A673 (cell line): ENCODE measurements at regions not wholly inside any gene's neighbourhood (a gene's known extent, or its start where the extent isn't known, plus 50 kb on each side); places are given as distances from the start of the nearest gene placed in this dataset.

ENCODE experiments used
- BruUV-seq: library from RNA; stranded (reverse); fragments of 400-500 nt; replicated peaks from 2 replicates; lab custom pipeline; 2021; lab: Mats Ljungman, UMichigan
- CTCF ChIA-PET: fragments of 300-600 bp; sonication (Branson Sonifier 250); formaldehyde crosslinking; loops from one replicate; lab custom pipeline; 2022; ENCODE audit warnings: antibody characterized with exemption; lab: Charles Lee
- POLR2A ChIA-PET: fragments of 300-600 bp; sonication (Branson Sonifier 250); formaldehyde crosslinking; loops from one replicate; lab custom pipeline; 2022; ENCODE audit warnings: antibody characterized with exemption; ENCODE audit not compliant: low non-redundant PET; lab: Charles Lee
- DNase-seq: peaks from one replicate; pipeline ENCODE4 v3.0.0-alpha.2; 2015; ENCODE audit warnings: low spot score
- H3K27ac ChIP-seq: fragments of 200-600 bp; sonication (generic); 2 replicates; pipeline ENCODE4 v1.5.1; 2016; ENCODE audit warnings: mixed run types, low read depth, mild to moderate bottlenecking, mixed read lengths, antibody characterized with exemption, low read length; ENCODE audit not compliant: poor library complexity, severe bottlenecking
- H3K27me3 ChIP-seq: fragments of 200-600 bp; sonication (generic); replicated peaks from 2 replicates; pipeline ENCODE4 v1.6.1; 2017; ENCODE audit warnings: mixed run types, low read depth, mild to moderate bottlenecking, mixed read lengths, antibody characterized with exemption, low read length; ENCODE audit not compliant: insufficient read depth, poor library complexity
- H3K36me3 ChIP-seq: fragments of 200-600 bp; sonication (generic); 2 replicates; pipeline ENCODE4 v1.6.1; 2016; ENCODE audit warnings: mixed run types, mild to moderate bottlenecking, mixed read lengths, antibody characterized with exemption, low read length; ENCODE audit not compliant: insufficient read depth, poor library complexity, severe bottlenecking
- H3K4me1 ChIP-seq: fragments of 200-600 bp; sonication (generic); 2 replicates; pipeline ENCODE4 v1.6.1; 2017; ENCODE audit warnings: mixed run types, mild to moderate bottlenecking, mixed read lengths, antibody characterized with exemption, low read length; ENCODE audit not compliant: insufficient read depth, poor library complexity, severe bottlenecking
- H3K4me3 ChIP-seq: fragments of 200-600 bp; sonication (generic); 2 replicates; pipeline ENCODE4 v1.5.1; 2016; ENCODE audit warnings: low read depth, mixed run types, mild to moderate bottlenecking, mixed read lengths, low read length; ENCODE audit not compliant: poor library complexity, severe bottlenecking
- H3K9me3 ChIP-seq: fragments of 200-600 bp; sonication (generic); 2 replicates; pipeline ENCODE4 v1.6.1; 2016; ENCODE audit warnings: mixed run types, low read depth, mild to moderate bottlenecking, mixed read lengths, antibody characterized with exemption, low read length; ENCODE audit not compliant: poor library complexity, severe bottlenecking
- CTCF ChIP-seq: fragments of 300-800, 200-600 bp; sonication (generic); conservative IDR thresholded peaks from 2 replicates; pipeline ENCODE4 v1.5.1; 2017; ENCODE audit warnings: low read depth, mild to moderate bottlenecking, antibody characterized with exemption, low read length, moderate library complexity, mixed read lengths
- EZH2 ChIP-seq: fragments of 200-600 bp; sonication (generic); IDR thresholded peaks from 2 replicates; pipeline ENCODE4 v1.6.1; 2017; ENCODE audit warnings: borderline replicate concordance, low read depth, mild to moderate bottlenecking, mixed read lengths, antibody characterized with exemption, low read length; ENCODE audit not compliant: poor library complexity, severe bottlenecking
- intact Hi-C: fragments of 100-400 bp; cut with micrococcal nuclease; formaldehyde crosslinking; loops from one replicate; pipeline ENCODE4 v1.10.0; 2022; ENCODE audit not compliant: unreplicated experiment

- H3K9me3 ChIP-seq = no peaks in the 10 kb centered on the region
- no peak for DNase-seq
- H3K36me3 ChIP-seq = no peaks in the 10 kb centered on the region
- H3K27me3 ChIP-seq = no peaks in the 10 kb centered on the region
- CTCF ChIA-PET = no interaction called here
- POLR2A ChIA-PET = no interaction called here
- intact Hi-C loops = no loop called here
- no peak overlapping the region for H3K4me3 ChIP-seq
- H3K4me1 ChIP-seq = no peaks in the 10 kb centered on the region
- no peak overlapping the region for H3K27ac ChIP-seq
- no TSS peak for BruUV-seq
- TF ChIP-seq CTCF = no peak
- TF ChIP-seq EZH2 = no peak
Observed at GRCh38 chr2:16104315-16104948, 164.1 kb downstream of the MYCN start.

- POLR2A ChIA-PET = no interaction called here
- Histone ChIP-seq H3K27ac (no peak overlapping the region), H3K36me3 (no peaks in the 10 kb centered on the region), H3K27me3 (no peaks in the 10 kb centered on the region), H3K9me3 (no peaks in the 10 kb centered on the region), H3K4me1 (no peaks in the 10 kb centered on the region), H3K4me3 (no peak overlapping the region)
- BruUV-seq = no TSS peak
- intact Hi-C loops = no loop called here
- no peak for TF ChIP-seq EZH2
- no peak for TF ChIP-seq CTCF
- CTCF ChIA-PET = no interaction called here
- no peak for DNase-seq
Observed at GRCh38 chr2:16103614-16104314, 163.4 kb downstream of the MYCN start.

GRCh38 chr2:16102976-16103380 is 162.6 kb downstream of the MYCN start:
- no TSS peak for BruUV-seq
- no peaks in the 10 kb centered on the region for H3K9me3 ChIP-seq
- intact Hi-C loops = no loop called here
- TF ChIP-seq CTCF (no peak), EZH2 (no peak)
- ChIA-PET CTCF (no interaction called here), POLR2A (no interaction called here)
- no peak for DNase-seq
- no peak overlapping the region for H3K4me3 ChIP-seq
- H3K4me1 ChIP-seq = no peaks in the 10 kb centered on the region
- no peaks in the 10 kb centered on the region for H3K27me3 ChIP-seq
- no peaks in the 10 kb centered on the region for H3K36me3 ChIP-seq
- no peak overlapping the region for H3K27ac ChIP-seq
